ENCODE measurements at regions not wholly inside any gene's neighbourhood (a gene's known extent, or its start where the extent isn't known, plus 50 kb on each side); places are given as distances from the start of the nearest gene placed in this dataset.

GRCh38 chr3:135806317-135806716 is 159.2 kb upstream of the PPP2R3A start:
- no peak for DNase-seq

GRCh38 chr3:135807879-135808278 is 157.6 kb upstream of the PPP2R3A start:
- no peak for DNase-seq

DNA sequence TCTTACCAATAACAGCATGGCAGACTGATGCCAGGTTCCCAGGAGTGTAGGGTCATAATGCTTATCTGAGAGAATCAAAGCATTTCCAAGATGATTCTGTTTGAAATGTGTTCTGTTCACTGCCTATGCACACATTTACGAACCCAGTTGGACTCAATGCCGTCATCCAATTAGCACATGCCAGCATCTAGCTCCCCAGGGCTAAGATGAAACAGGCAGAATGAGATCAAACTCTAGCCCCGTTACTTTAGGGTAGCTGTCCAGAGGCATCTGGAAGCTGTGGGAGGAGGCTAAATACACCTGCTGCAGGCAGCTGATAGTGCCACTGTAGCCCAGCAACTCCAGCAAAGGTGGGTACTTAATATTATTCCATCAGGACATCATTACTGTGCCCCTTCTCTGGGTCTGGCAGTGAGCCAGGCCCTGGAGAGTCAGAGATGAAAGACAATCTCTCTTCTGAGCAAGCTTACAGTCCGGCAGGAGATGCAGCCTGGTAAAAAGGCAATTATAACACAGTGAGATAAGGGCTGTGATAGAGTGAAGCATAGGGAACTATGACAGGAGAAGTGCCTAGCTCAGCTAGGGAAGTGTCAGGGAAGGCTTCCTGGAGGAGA is 156.4 kb upstream of the PPP2R3A start:
- DNase-seq, result no peak

DNA sequence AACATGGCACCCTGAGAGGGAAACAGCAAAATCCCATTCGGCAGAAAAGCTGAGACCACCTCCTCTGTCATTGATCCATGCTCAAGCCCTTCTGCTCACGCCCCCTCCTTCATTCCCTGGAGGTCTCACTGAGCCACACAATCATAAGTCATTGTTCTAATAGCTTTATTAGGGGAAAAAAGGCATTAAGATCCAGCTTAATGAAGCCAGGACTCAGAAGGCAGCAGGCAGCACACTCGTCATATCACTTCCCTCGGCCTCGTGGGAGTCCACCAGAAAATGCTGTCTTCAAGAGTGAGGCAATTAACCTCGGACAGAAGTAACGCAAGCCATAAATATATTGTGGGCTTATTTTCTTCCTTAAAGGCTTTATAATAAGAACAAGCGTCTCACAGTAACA is 153.9 kb upstream of the PPP2R3A start:
- no peak for DNase-seq

DNA sequence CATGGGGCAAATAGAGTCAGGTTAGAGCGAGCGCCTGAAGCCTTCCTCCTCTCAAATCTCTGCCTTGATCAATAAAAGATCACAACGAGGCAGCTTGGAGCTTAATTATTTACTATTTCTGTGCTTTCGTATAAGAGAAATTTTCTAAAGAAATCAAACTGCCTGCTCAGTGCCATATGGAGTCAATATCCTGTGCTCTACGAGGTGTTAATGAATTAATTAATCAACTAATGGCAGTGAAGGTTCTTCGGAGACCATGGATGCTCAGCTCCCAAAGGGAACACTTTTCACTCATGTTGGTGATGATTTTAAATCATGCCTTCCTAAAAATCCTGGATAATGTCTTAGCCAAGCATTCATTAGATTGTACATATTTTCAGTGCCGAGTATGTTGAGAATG is 153.5 kb upstream of the PPP2R3A start:
- DNase-seq, result no peak

- DNase-seq, result no peak
Observed at GRCh38 chr3:135834465-135834864, 131.1 kb upstream of the PPP2R3A start.

DNA sequence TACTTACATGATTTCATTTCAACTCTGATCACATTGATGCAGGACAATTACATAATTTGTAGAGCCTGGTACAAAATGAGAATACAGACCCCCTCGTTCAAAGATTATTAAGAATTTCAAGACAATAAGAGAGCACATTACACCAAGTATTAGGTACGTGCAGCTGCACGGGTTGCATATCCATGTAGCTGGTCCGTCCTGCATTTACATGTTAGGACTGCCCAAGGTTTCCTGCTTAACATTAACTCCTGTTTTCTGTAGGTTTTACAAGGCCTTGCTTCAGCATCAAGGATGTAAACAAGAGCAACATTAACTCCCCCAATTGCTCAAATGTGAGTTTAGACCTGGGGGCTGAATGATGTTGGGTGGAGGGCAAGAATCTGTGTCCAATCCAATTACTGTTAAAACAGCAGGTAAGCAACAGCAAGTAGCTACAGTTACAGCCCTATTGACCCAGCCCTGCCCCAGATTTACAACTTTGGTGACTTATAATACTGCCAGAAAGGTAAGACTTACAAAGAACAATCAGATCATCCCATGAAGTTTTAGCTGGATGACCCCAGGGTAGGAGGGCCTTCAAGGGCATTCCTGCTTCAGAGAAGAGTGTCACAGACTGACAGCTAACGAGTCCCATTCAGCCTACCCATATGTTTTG is 127.4 kb upstream of the PPP2R3A start:
- no peak for DNase-seq

DNA sequence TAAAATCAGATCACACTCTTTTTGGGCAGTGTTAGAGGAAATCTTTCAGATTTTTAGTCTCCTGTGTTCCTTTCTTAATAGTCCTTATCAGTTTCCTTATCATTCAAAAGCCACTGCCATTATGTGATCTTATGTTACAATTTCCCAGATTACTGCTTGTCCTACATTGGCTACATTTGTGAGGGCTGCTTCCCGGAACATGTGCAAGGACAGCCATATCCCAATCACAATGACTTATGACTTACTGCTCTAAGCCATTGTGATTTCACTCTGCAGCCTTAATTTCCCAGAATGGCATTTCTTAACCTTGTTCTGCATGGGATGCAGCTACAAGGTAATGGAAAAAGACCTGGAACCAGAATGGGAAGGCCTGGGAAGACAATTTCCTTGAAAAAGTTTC is 125.1 kb upstream of the PPP2R3A start:
- no peak for DNase-seq

GRCh38 chr3:135844386-135844785 is 121.1 kb upstream of the PPP2R3A start:
- no peak for DNase-seq

GRCh38 chr3:135848051-135848450 is 117.5 kb upstream of the PPP2R3A start:
- DNase-seq, result no peak

- DNase-seq, result no peak
Observed at GRCh38 chr3:135849827-135850226, 115.7 kb upstream of the PPP2R3A start.

DNA sequence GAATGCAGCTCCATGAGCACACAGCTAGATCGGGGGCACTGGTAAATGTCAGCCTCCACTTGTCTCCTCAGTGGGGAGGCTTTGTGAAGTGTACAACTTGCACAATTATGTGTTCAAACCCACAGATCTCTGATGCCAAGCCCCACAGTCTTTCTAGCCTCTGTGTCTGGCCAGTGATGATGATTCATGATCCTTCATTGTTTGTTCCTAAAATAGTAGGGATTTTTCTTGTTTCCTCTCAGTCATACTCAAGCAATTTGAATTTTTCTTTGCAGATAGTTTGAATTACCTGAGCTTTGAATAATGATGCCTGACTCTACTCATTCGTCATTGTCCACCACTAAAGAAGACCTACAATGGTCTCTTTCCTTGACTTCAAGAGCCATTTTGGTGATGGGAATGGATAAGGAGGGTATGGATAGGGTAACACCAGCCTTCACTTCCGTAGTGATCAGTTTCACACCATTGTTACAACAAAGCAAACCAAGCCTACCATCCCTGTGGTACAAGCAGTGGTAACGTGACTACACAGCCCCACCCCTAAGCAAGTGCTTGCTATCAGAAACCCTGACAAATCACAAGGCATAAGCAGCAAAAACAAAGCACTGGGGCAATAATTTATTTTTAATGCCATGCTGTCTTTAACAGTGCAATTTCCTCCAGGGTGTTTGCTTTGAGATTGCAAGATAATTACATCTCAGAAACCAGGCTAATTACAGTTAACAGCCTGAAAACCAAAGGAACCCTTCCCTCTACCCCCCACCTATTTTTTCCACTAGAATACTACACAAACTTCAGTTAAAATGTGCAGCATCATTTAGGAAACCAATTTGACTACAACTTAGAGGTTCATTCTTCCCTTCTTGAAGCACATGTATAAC is 114.1 kb upstream of the PPP2R3A start:
- DNase-seq, result no peak

DNA sequence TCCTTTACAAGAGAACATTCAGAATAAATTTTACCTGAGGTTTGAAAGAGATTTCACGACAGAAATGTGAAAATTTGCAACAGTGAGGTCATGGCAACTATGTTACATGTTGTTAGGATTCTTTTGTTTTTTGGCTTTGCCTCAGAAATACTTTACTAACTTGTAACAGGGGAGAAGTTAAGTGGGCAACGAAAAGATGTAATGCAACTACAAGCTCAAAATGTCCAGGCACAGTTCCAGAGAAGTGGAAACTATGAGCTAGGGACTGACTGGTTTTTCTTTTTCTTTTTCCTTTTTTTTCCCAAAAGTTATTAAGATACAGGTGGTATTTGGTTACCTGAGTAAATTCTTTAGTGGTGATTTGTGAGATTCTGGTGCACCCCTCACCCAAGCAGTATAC is 111.5 kb upstream of the PPP2R3A start:
- DNase-seq, result no peak

- DNase-seq, result no peak
Observed at GRCh38 chr3:135860761-135861160, 104.8 kb upstream of the PPP2R3A start.

GRCh38 chr3:135862361-135862760 is 103.2 kb upstream of the PPP2R3A start:
- no peak for DNase-seq

GRCh38 chr3:135864060-135864459 is 101.5 kb upstream of the PPP2R3A start:
- DNase-seq, result no peak

DNA sequence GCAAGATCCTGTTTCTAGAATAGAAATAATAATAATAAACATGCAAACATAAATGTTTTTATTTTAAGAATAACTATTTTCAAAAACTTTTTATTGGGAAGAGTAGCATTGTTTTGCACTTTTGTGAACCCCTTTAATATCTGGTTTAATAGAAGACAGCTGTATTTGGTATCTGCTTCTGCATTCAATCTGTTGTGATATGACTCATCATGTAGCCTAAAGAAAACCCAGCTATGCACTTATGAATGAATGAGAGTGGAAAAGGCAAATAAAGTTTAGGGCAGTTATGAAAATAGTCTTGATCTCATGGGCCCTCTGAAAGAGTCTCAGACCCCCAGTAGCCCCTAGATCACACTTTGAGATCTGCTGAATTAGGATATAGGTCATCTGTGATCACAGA is 100.4 kb upstream of the PPP2R3A start:
- no peak for DNase-seq

GRCh38 chr3:135865553-135865952 is 100.0 kb upstream of the PPP2R3A start:
- DNase-seq, result no peak

GRCh38 chr3:135867911-135868310 is 97.6 kb upstream of the PPP2R3A start:
- DNase-seq, result no peak

DNA sequence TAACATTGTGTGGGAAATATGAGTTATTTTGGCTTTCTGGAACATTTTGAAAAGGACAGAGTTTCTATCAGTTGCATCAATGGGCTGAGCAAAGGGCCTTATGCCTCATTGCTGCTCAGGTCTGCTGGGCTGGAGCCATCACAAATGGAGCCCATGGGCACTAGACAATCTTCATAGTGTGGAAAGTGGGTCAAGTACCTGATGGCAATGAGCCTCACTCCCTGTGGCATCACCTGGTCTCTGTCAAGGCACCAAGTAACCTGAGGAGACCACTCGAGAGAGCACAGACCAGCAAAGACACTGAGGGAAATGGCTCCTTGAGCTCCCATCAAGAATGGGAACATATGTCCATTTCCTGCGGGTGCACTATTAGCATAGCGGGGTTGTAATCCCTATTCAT is 96.7 kb upstream of the PPP2R3A start:
- DNase-seq, result no peak

DNA sequence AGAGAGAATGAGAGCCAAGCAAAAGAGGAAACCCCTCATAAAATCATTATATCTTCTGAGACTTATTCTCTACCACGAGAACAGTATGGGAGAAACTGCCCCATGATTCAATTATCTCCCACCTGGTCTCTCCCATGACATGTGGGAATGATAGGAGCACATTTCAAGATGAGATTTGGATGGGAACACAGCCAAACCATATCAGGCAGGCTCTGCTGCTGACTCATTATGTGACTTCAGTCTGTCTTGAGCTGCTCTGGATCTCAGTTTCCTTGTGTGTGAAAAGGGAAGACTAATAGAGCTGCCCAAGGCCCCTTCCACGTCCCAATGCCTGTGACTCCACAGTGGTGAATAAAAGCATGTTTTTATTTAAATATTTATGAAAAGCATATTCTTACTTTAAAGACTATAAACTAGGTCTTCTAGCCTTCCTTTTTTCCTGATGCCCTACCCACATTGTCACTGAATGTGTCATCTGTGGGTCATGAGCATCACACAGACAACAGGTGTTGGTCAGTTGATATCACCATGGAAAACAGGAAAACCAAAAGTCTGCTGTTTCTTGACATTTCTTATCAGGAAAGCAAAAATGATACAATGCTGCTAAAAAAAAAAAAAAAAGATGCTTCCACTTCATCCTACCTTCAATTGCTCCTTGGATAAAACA is 96.0 kb upstream of the PPP2R3A start:
- no peak for DNase-seq

- DNase-seq, result no peak
Observed at GRCh38 chr3:135871311-135871710, 94.2 kb upstream of the PPP2R3A start.

DNA sequence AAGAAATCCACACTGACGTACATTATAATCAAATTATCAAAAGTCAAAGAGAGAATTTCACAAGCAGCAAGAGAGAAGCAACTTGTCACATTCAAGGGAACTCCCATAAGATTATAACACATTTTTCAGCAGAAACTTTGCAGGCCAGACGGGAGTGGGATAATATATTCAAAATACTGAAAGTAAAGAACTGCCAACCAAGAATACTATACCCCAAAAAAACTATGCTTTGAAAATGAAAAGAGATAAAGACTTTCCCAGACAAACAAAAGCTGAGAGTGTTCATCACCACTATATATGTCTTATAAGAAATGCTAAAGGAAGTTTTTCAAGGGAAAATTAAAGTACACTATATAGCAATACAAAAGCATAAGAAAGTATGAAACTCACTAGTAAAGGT is 91.5 kb upstream of the PPP2R3A start:
- no peak for DNase-seq

DNA sequence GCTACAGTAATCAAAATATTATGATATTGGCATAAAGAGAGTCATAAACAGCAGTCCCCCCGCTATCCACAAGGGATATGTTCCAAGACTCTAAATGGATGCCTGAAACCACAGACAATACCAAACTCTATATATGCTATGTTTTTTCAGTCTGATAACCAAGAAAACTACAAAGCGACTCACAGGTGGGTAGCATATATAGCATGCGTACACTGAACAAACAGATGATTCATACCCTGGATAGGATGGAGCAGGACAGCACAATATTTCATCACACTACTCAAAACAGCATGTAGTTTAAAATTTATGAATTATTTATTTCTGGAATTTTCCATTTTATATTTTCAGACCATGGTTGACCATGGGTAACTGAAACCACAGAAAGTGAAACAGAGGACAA is 87.0 kb upstream of the PPP2R3A start:
- DNase-seq, result no peak

Data from MV-4-11 (cell line).